Gastroesophageal sphincter (tissue), 3 donors: ENCODE measurements at regions not wholly inside any gene's neighbourhood (a gene's known extent, or its start where the extent isn't known, plus 50 kb on each side); places are given as distances from the start of the nearest gene placed in this dataset.

ENCODE experiments used
- EP300 ChIP-seq: sonication (generic); formaldehyde crosslinking; IDR thresholded peaks from one replicate; pipeline ENCODE4 v1.6.1; 2017; ENCODE audit warnings: antibody characterized with exemption, mild to moderate bottlenecking
- POLR2A ChIP-seq, 2 donors: fragments of 450-650 bp; IDR thresholded peaks; one replicate each; pipeline ENCODE4 v1.6.1; 2017; ENCODE audit warnings: antibody characterized with exemption in 2 of 2, mild to moderate bottlenecking in 2 of 2, moderate library complexity in 1 of 2
- POLR2AphosphoS5 ChIP-seq: sonication (generic); formaldehyde crosslinking; IDR thresholded peaks from one replicate; pipeline ENCODE4 v1.6.1; 2017; ENCODE audit warnings: antibody characterized with exemption
- TF ChIP-seq, protein P1 (sequence below), 4 experiments: fragments of 200-600 bp in 2 of 4; fragments of 450-650 bp in 2 of 4; sonication (generic) in 1 of 4; IDR thresholded peaks; one replicate each; pipeline ENCODE4 v1.5.1; 2017 to 2019; ENCODE audit warnings: antibody characterized with exemption in 4 of 4, mild to moderate bottlenecking in 2 of 4, moderate library complexity in 2 of 4

DNA sequence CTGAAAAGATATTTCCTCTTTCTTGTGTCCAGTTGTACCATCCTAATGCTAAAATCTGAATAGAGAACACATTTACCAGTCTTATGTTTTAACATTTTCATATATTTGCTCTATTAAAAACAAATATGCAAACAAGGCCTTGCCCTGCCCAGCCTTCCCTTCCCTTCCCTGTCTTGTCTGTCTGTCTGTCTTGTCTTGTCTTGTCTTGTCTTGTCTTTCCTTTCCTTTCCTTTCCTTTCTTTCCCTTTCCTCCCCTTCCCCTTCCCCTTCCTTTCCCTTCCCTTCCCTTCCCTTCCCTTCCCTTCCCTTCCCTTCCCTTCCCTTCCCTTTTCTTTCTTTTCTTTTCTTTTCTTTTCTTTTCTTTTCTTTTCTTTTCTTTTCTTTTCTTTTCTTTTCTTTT is 1103.5 kb downstream of the STIM2 start:
- TF ChIP-seq POLR2A (IDR thresholded peaks at IDR 0.05), result no peak
- TF ChIP-seq, protein P1, sequence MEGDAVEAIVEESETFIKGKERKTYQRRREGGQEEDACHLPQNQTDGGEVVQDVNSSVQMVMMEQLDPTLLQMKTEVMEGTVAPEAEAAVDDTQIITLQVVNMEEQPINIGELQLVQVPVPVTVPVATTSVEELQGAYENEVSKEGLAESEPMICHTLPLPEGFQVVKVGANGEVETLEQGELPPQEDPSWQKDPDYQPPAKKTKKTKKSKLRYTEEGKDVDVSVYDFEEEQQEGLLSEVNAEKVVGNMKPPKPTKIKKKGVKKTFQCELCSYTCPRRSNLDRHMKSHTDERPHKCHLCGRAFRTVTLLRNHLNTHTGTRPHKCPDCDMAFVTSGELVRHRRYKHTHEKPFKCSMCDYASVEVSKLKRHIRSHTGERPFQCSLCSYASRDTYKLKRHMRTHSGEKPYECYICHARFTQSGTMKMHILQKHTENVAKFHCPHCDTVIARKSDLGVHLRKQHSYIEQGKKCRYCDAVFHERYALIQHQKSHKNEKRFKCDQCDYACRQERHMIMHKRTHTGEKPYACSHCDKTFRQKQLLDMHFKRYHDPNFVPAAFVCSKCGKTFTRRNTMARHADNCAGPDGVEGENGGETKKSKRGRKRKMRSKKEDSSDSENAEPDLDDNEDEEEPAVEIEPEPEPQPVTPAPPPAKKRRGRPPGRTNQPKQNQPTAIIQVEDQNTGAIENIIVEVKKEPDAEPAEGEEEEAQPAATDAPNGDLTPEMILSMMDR (IDR thresholded peaks at IDR 0.05), result no peak
- no peak for TF ChIP-seq EP300
- no peak for TF ChIP-seq POLR2AphosphoS5
